Sigmoid colon (tissue), 4 donors: ENCODE measurements at regions not wholly inside any gene's neighbourhood (a gene's known extent, or its start where the extent isn't known, plus 50 kb on each side); places are given as distances from the start of the nearest gene placed in this dataset.

Experiments
- CTCF ChIP-seq, 4 experiments: fragments of 450-650 bp in 3 of 4; fragments of 200-600 bp in 1 of 4; IDR thresholded peaks; one replicate each; pipeline ENCODE4 v1.5.1; 2016 to 2019; ENCODE audit warnings: antibody characterized with exemption in 4 of 4, mild to moderate bottlenecking in 3 of 4, moderate library complexity in 2 of 4
- EP300 ChIP-seq, 4 donors: sonication (generic); formaldehyde crosslinking; IDR thresholded peaks; one replicate each; pipeline ENCODE4 v1.6.1; 2017; ENCODE audit warnings: antibody characterized with exemption in 4 of 4
- POLR2A ChIP-seq, 2 donors: fragments of 450-650 bp; IDR thresholded peaks; one replicate each; pipeline ENCODE4 v1.6.1; 2016; ENCODE audit warnings: antibody characterized with exemption in 2 of 2, mild to moderate bottlenecking in 2 of 2, moderate library complexity in 2 of 2
- POLR2AphosphoS5 ChIP-seq, 4 donors: sonication (generic); formaldehyde crosslinking; IDR thresholded peaks; one replicate each; pipeline ENCODE4 v1.6.1; 2017; ENCODE audit warnings: antibody characterized with exemption in 4 of 4

DNA sequence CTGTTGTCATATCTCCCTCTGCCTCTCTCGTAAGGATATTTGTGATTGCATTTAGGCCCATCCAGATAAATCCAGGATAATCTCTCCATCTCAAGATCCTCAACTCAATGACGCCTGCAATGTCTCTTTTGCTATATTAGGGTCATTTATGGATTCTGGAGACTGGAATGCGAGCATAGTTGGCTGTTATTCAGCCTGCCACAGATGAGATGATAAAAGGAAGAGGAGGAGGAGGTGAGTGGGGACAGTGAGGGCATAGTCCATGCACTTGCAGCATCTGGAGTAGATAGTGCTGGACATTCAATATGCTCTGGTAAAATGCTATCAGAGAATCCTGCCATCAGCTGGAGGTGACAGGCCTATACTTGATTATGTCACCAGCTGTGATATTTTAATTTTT, 131.6 kb upstream of the CACNA1E start:
- TF ChIP-seq CTCF (IDR thresholded peaks at IDR 0.05) = no peak
- no peak for TF ChIP-seq EP300 (IDR thresholded peaks at IDR 0.05)
- TF ChIP-seq POLR2A (IDR thresholded peaks at IDR 0.05) = no peak
- no peak for TF ChIP-seq POLR2AphosphoS5 (IDR thresholded peaks at IDR 0.05)
